Lower leg skin (tissue), 3 donors: ENCODE measurements at regions not wholly inside any gene's neighbourhood (a gene's known extent, or its start where the extent isn't known, plus 50 kb on each side); places are given as distances from the start of the nearest gene placed in this dataset.

ENCODE experiments used
- POLR2A ChIP-seq, 2 donors: fragments of 450-650 bp; IDR thresholded peaks; one replicate each; pipeline ENCODE4 v1.6.1; 2016 to 2017; ENCODE audit warnings: antibody characterized with exemption in 2 of 2, mild to moderate bottlenecking in 1 of 2, moderate library complexity in 1 of 2
- TF ChIP-seq, protein P1 (sequence below), 3 donors: fragments of 450-650 bp; IDR thresholded peaks; one replicate each; pipeline ENCODE4 v1.5.1; 2016; ENCODE audit warnings: antibody characterized with exemption in 3 of 3, mild to moderate bottlenecking in 3 of 3, moderate library complexity in 2 of 3

DNA sequence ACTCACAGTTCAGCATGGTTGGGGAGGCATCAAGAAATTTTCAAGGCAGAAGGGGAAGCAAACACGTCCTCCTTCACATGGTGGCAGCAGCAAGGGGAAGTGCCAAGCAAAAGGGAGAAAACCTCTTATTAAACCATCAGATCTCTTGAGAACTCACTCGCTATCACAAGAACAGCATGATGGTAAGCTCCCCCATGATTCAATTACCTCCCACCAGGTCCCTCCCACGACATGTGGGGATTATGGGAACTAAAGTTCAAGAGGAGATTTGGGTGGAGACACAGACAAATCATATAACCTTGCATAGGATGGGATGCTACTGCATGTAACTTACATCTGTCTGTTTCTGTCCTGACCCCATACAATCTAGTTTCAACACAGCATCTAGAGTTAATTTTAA is 511.8 kb upstream of the ARX start:
- TF ChIP-seq, protein P1, sequence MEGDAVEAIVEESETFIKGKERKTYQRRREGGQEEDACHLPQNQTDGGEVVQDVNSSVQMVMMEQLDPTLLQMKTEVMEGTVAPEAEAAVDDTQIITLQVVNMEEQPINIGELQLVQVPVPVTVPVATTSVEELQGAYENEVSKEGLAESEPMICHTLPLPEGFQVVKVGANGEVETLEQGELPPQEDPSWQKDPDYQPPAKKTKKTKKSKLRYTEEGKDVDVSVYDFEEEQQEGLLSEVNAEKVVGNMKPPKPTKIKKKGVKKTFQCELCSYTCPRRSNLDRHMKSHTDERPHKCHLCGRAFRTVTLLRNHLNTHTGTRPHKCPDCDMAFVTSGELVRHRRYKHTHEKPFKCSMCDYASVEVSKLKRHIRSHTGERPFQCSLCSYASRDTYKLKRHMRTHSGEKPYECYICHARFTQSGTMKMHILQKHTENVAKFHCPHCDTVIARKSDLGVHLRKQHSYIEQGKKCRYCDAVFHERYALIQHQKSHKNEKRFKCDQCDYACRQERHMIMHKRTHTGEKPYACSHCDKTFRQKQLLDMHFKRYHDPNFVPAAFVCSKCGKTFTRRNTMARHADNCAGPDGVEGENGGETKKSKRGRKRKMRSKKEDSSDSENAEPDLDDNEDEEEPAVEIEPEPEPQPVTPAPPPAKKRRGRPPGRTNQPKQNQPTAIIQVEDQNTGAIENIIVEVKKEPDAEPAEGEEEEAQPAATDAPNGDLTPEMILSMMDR (IDR thresholded peaks at IDR 0.05) = no peak
- no peak for TF ChIP-seq POLR2A (IDR thresholded peaks at IDR 0.05)
